ENCODE measurements at regions not wholly inside any gene's neighbourhood (a gene's known extent, or its start where the extent isn't known, plus 50 kb on each side); places are given as distances from the start of the nearest gene placed in this dataset.

DNA sequence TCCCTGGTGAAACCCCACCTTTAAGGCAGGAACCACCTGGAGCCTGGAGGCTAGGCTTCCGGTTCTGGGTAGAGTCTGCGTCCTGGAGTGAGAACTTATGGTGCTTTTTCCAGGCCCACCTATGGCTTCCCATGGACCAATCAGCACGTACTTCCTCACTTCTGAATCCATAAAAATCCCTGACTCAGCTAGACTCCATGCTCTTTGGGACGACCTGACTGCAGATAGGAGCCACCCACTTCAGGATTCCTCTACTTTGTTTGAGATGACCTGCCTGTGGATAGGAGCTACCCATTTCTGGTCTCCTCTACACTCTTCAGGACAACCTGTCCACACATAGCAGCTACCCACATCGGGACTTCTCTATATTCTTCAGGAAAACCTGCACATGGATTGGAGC lies 168.8 kb upstream of the IRX2 start (continued):
- TF ChIP-seq, protein P1, sequence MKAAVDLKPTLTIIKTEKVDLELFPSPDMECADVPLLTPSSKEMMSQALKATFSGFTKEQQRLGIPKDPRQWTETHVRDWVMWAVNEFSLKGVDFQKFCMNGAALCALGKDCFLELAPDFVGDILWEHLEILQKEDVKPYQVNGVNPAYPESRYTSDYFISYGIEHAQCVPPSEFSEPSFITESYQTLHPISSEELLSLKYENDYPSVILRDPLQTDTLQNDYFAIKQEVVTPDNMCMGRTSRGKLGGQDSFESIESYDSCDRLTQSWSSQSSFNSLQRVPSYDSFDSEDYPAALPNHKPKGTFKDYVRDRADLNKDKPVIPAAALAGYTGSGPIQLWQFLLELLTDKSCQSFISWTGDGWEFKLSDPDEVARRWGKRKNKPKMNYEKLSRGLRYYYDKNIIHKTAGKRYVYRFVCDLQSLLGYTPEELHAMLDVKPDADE (IDR thresholded peaks at IDR 0.05) = no peak
- TF ChIP-seq, protein P2, sequence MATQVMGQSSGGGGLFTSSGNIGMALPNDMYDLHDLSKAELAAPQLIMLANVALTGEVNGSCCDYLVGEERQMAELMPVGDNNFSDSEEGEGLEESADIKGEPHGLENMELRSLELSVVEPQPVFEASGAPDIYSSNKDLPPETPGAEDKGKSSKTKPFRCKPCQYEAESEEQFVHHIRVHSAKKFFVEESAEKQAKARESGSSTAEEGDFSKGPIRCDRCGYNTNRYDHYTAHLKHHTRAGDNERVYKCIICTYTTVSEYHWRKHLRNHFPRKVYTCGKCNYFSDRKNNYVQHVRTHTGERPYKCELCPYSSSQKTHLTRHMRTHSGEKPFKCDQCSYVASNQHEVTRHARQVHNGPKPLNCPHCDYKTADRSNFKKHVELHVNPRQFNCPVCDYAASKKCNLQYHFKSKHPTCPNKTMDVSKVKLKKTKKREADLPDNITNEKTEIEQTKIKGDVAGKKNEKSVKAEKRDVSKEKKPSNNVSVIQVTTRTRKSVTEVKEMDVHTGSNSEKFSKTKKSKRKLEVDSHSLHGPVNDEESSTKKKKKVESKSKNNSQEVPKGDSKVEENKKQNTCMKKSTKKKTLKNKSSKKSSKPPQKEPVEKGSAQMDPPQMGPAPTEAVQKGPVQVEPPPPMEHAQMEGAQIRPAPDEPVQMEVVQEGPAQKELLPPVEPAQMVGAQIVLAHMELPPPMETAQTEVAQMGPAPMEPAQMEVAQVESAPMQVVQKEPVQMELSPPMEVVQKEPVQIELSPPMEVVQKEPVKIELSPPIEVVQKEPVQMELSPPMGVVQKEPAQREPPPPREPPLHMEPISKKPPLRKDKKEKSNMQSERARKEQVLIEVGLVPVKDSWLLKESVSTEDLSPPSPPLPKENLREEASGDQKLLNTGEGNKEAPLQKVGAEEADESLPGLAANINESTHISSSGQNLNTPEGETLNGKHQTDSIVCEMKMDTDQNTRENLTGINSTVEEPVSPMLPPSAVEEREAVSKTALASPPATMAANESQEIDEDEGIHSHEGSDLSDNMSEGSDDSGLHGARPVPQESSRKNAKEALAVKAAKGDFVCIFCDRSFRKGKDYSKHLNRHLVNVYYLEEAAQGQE (IDR thresholded peaks at IDR 0.05; ENCODE audit: unreplicated experiment) = no peak
- no peak for TF ChIP-seq ZNF331 (CRISPR knock-in tag; IDR thresholded peaks at IDR 0.05; ENCODE audit: low read depth)
- no peak for TF ChIP-seq POLR2AphosphoS5 (IDR thresholded peaks at IDR 0.05; ENCODE audit: low read depth)

DNA sequence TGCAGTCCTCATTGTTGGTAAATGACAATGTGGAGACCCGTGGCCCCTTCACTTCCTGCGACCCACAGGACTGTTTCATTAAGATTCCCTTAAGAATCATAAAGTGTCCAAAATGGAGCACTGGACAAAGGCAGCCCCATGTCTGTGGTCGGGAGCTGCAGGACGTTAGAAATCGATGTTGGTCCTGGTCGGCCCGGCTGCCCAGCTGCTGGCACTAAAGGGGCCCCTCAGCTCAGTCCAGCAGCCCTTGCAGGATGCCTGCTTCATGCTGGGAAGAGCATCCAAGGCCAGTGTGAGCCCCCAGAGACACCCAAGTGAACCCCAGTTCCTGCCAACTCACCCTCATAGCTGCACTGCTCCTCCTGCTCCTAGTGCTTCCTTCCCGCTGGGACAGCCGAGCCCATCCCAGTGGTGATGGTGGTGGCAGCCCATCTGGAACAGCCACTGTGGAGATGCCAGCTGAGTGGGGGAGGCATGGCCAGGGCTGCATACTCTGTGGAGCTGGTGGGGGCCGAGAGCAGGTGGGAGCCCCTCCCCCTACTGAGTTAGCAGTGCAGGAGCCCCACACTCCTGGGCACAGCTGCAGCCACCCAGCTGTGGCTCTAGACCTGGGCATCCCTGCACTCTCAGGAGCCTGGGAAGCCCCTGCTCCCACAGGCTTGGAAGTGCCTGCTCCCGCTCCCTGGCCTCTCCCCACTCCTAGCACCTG lies 168.0 kb upstream of the IRX2 start:
- no peak overlapping the region for H3K4me2 ChIP-seq
- Mint-ChIP-seq H3K36me3 (ENCODE audit: low read depth) (peaks cover 14% of the 10 kb centered on the region), H3K27ac (no peak overlapping the region), H3K9me3 (peaks cover 35% of the 10 kb centered on the region), H3K27me3 (ENCODE audit: insufficient read depth, low read depth, poor library complexity) (peaks cover 19% of the 10 kb centered on the region), H3K4me1 (peaks cover 25% of the 10 kb centered on the region), H3K4me3 (no peak overlapping the region)
- peaks cover 19% of the 10 kb centered on the region for H3K4me1 ChIP-seq (ENCODE audit: insufficient read depth)
- no peaks in the 10 kb centered on the region for H3K36me3 ChIP-seq (ENCODE audit: insufficient read depth)
- H4K20me1 ChIP-seq (replicated peaks; ENCODE audit: insufficient read depth) = no peaks in the 10 kb centered on the region
- H3K79me2 ChIP-seq (replicated peaks; ENCODE audit: insufficient read depth) = no peaks in the 10 kb centered on the region
- H3K27me3 ChIP-seq (ENCODE audit: insufficient read depth) = peaks cover 10% of the 10 kb centered on the region
- peaks cover 3% of the 10 kb centered on the region; the same call in 1 of the 2 replicates for H3F3A ChIP-seq (replicated peaks; ENCODE audit: low read depth)
- H3K9me2 ChIP-seq (ENCODE audit: insufficient read depth) = no peaks in the 10 kb centered on the region
- no peak for TF ChIP-seq JUNB (IDR thresholded peaks at IDR 0.05; ENCODE audit: unreplicated experiment)
- DNase-seq (ENCODE audit: low spot score) = no peak
- no peak overlapping the region for H3K27ac ChIP-seq (ENCODE audit: low read depth)
- ATAC-seq = no peak
- H2AFZ ChIP-seq = no peak overlapping the region
- H3K4me3 ChIP-seq = no peak overlapping the region

DNA sequence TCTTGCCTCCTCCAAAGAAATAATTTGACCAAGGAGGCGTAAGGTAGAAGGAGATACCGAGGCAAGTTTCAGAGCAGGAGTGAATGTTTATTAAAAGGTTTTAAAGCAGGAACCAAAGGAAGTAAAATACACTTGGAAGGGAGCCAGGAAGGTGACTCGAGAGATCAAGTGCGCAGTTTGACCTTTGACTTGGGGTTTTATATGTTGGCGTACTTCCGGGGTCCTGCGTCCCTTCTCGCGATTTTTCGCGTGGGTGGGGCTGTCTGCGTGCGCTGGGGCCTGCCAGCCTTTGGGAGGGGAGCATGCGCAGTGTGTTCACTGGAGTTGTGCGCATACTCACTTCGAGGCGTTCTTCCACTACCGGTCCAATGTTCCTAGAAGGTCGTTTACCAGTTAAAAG lies 166.0 kb upstream of the IRX2 start:
- Histone ChIP-seq H3K4me1 (ENCODE audit: insufficient read depth) (peaks cover 28% of the 10 kb centered on the region), H3K4me2 (no peak overlapping the region), H3K79me2 (replicated peaks; ENCODE audit: insufficient read depth) (no peaks in the 10 kb centered on the region), H2AFZ (no peak overlapping the region; the same call in 1 of the 2 replicates), H3K9me2 (ENCODE audit: insufficient read depth) (no peaks in the 10 kb centered on the region), H3K27ac (ENCODE audit: low read depth) (no peak overlapping the region), H3K27me3 (ENCODE audit: insufficient read depth) (peaks cover 30% of the 10 kb centered on the region), H3F3A (replicated peaks; ENCODE audit: low read depth) (peaks cover 3% of the 10 kb centered on the region), H3K4me3 (no peak overlapping the region), H3K36me3 (ENCODE audit: insufficient read depth) (no peaks in the 10 kb centered on the region), H4K20me1 (replicated peaks; ENCODE audit: insufficient read depth) (no peaks in the 10 kb centered on the region)
- peaks cover 27% of the 10 kb centered on the region for H3K27me3 Mint-ChIP-seq (ENCODE audit: insufficient read depth, low read depth, poor library complexity)
- no peak overlapping the region for H3K27ac Mint-ChIP-seq
- peaks cover 24% of the 10 kb centered on the region for H3K9me3 Mint-ChIP-seq
- H3K4me3 Mint-ChIP-seq = no peak overlapping the region
- H3K36me3 Mint-ChIP-seq (ENCODE audit: low read depth) = peaks cover 14% of the 10 kb centered on the region
- ATAC-seq (no peak), DNase-seq (ENCODE audit: low spot score) (no peak)
- peaks cover 35% of the 10 kb centered on the region for H3K4me1 Mint-ChIP-seq
- TF ChIP-seq CREB1 (CRISPR knock-in tag; IDR thresholded peaks at IDR 0.05; ENCODE audit: low read depth) (no peak), JUNB (IDR thresholded peaks at IDR 0.05; ENCODE audit: unreplicated experiment) (no peak), EZH2phosphoT487 (IDR thresholded peaks at IDR 0.05; ENCODE audit: unreplicated experiment) (no peak), ZNF114 (CRISPR knock-in tag; IDR thresholded peaks at IDR 0.05) (no peak), POLR2AphosphoS5 (IDR thresholded peaks at IDR 0.05; ENCODE audit: low read depth) (no peak), STAT1 (IDR thresholded peaks at IDR 0.05; ENCODE audit: unreplicated experiment) (no peak)
- TF ChIP-seq, protein P2 (IDR thresholded peaks at IDR 0.05; ENCODE audit: unreplicated experiment) = no peak
- TF ChIP-seq, protein P3, sequence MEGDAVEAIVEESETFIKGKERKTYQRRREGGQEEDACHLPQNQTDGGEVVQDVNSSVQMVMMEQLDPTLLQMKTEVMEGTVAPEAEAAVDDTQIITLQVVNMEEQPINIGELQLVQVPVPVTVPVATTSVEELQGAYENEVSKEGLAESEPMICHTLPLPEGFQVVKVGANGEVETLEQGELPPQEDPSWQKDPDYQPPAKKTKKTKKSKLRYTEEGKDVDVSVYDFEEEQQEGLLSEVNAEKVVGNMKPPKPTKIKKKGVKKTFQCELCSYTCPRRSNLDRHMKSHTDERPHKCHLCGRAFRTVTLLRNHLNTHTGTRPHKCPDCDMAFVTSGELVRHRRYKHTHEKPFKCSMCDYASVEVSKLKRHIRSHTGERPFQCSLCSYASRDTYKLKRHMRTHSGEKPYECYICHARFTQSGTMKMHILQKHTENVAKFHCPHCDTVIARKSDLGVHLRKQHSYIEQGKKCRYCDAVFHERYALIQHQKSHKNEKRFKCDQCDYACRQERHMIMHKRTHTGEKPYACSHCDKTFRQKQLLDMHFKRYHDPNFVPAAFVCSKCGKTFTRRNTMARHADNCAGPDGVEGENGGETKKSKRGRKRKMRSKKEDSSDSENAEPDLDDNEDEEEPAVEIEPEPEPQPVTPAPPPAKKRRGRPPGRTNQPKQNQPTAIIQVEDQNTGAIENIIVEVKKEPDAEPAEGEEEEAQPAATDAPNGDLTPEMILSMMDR (conservative IDR thresholded peaks at IDR 0.05; ENCODE audit: low read depth in 2 of 2) = no peak
- TF ChIP-seq, protein P1 (IDR thresholded peaks at IDR 0.05) = no peak
